Loucy (cell line): ENCODE measurements at regions not wholly inside any gene's neighbourhood (a gene's known extent, or its start where the extent isn't known, plus 50 kb on each side); places are given as distances from the start of the nearest gene placed in this dataset.

Experiments
- EZH2phosphoT487 ChIP-seq: fragments of 200-600 bp; IDR thresholded peaks from 2 replicates; pipeline ENCODE4 v1.6.1; 2018; ENCODE audit warnings: antibody characterized with exemption, mild to moderate bottlenecking, moderate library complexity, borderline replicate concordance
- TF ChIP-seq, protein P1 (sequence below): fragments of 200-600 bp; sonication (generic); conservative IDR thresholded peaks from 2 replicates; pipeline ENCODE4 v1.5.1; 2014; ENCODE audit warnings: mild to moderate bottlenecking, antibody characterized with exemption, low read length

DNA sequence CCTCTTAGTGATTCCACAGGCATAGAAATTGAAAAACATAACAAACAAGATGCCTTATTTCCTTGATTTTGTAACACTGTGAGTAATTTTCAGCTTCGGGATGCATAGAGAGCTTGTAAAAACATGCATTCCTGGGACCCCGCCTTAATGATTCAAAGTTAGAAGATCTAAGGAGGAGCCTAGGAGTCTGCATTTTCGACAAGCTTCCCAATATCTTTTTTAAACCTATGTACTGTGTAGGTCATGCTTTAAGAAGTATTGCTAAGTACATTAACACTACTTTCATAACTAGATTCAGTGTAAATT lies 109.8 kb upstream of the ZNF516 start:
- TF ChIP-seq, protein P1, sequence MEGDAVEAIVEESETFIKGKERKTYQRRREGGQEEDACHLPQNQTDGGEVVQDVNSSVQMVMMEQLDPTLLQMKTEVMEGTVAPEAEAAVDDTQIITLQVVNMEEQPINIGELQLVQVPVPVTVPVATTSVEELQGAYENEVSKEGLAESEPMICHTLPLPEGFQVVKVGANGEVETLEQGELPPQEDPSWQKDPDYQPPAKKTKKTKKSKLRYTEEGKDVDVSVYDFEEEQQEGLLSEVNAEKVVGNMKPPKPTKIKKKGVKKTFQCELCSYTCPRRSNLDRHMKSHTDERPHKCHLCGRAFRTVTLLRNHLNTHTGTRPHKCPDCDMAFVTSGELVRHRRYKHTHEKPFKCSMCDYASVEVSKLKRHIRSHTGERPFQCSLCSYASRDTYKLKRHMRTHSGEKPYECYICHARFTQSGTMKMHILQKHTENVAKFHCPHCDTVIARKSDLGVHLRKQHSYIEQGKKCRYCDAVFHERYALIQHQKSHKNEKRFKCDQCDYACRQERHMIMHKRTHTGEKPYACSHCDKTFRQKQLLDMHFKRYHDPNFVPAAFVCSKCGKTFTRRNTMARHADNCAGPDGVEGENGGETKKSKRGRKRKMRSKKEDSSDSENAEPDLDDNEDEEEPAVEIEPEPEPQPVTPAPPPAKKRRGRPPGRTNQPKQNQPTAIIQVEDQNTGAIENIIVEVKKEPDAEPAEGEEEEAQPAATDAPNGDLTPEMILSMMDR, result no peak
- no peak for TF ChIP-seq EZH2phosphoT487
